Stimulated activated memory B cell treated with anti-CD40 and anti-IgM and Interleukin-4, amounts not matched to agents 10 μg/mL and 1 μg/mL and 100 μg/mL, for 72 hours (primary cell): ENCODE measurements at regions not wholly inside any gene's neighbourhood (a gene's known extent, or its start where the extent isn't known, plus 50 kb on each side); places are given as distances from the start of the nearest gene placed in this dataset.

Experiments
- ATAC-seq: fragments of 150-1000 bp; cut with Tn5 transposase; 2 replicates; pipeline ENCODE4 v1.10.0; 2021
- H3K27ac Mint-ChIP-seq: one replicate; pipeline ENCODE4 v1.8.0; 2022; ENCODE audit warnings: mild to moderate bottlenecking, mixed read lengths
- H3K27me3 Mint-ChIP-seq: one replicate; pipeline ENCODE4 v1.8.0; 2022; ENCODE audit warnings: mixed read lengths
- H3K36me3 Mint-ChIP-seq: one replicate; pipeline ENCODE4 v1.8.0; 2022; ENCODE audit warnings: mixed read lengths
- H3K4me1 Mint-ChIP-seq: one replicate; pipeline ENCODE4 v1.8.0; 2022; ENCODE audit warnings: mixed read lengths
- H3K4me3 Mint-ChIP-seq: one replicate; pipeline ENCODE4 v1.8.0; 2022; ENCODE audit warnings: mild to moderate bottlenecking, moderate library complexity, mixed read lengths
- H3K9me3 Mint-ChIP-seq: one replicate; pipeline ENCODE4 v1.8.0; 2022; ENCODE audit warnings: mixed read lengths

DNA sequence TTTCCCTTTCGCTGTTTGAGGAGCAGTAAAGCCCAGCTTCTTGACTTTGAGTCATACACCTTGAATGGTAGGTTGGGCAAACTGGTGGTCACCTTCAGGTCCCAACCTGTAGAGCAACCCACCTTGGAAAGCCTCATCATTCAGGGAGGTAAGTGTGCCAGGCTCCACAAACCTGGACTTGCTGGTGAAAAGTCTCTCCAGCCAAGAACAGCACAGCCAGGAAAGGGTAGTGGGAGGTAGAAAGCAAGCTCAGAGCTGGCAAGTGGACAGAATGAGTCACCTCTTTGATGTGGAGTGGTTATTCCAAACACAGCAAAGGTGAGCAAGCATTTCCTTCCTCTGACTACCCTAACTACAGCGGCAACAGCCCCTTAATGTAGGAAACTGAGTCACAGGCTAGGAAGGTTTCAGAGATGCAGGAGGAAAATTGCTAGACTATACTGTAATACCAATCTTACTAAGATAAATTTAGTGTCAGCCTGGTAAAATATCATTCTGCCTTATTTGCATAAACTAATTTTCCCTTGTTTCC, 117.5 kb upstream of the MTAP start:
- no peaks in the 10 kb centered on the region for H3K36me3 Mint-ChIP-seq
- H3K27ac Mint-ChIP-seq: no peak overlapping the region
- no peaks in the 10 kb centered on the region for H3K27me3 Mint-ChIP-seq
- ATAC-seq: no peak
- H3K4me3 Mint-ChIP-seq: no peak overlapping the region
- no peaks in the 10 kb centered on the region for H3K9me3 Mint-ChIP-seq
- H3K4me1 Mint-ChIP-seq: peaks cover 4% of the 10 kb centered on the region

DNA sequence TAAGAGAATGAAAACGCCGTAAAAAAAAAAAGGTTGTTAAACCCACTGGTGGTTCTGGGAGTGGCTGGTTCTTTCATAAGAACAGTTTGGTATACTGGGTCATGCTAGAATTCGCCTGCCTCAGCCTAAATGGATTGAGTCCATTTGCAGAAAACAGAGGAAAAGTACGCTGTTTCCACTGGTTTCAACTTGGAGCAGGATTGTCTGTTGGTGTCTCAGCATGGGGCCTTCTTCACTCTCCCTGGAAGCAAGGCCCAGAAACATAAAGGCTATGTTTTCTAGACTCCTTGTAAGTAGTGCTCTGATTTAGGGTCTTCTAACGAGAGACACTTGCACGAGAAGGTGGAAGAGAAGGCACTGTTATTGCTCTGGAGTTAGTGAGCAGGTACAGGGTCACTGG, 116.9 kb upstream of the MTAP start:
- no peak overlapping the region for H3K27ac Mint-ChIP-seq
- no peaks in the 10 kb centered on the region for H3K36me3 Mint-ChIP-seq
- H3K4me1 Mint-ChIP-seq: peaks cover 4% of the 10 kb centered on the region
- no peak for ATAC-seq
- H3K4me3 Mint-ChIP-seq: no peak overlapping the region
- no peaks in the 10 kb centered on the region for H3K9me3 Mint-ChIP-seq
- H3K27me3 Mint-ChIP-seq: no peaks in the 10 kb centered on the region

DNA sequence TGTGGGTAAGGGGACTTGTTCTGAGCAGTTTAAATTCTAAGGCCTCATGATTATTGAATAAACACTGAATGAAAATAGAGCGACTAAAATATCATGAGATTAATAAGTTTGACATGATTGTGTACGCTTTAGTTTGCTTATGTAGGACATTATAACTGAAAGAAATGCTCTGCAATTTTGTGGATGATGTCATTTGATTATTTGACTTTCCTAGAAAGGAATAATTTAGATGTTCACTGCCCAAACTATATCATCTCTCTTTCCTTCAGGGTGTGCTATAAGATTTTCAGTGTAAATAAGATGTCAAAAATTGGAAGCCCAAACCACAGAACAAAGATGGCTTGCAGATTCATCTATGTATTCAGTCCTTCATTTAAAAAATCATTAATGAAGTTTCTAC, 115.7 kb upstream of the MTAP start:
- Mint-ChIP-seq H3K27me3 (no peaks in the 10 kb centered on the region), H3K9me3 (no peaks in the 10 kb centered on the region), H3K4me3 (no peak overlapping the region), H3K27ac (no peak overlapping the region), H3K4me1 (peaks cover 4% of the 10 kb centered on the region), H3K36me3 (no peaks in the 10 kb centered on the region)
- ATAC-seq: no peak

DNA sequence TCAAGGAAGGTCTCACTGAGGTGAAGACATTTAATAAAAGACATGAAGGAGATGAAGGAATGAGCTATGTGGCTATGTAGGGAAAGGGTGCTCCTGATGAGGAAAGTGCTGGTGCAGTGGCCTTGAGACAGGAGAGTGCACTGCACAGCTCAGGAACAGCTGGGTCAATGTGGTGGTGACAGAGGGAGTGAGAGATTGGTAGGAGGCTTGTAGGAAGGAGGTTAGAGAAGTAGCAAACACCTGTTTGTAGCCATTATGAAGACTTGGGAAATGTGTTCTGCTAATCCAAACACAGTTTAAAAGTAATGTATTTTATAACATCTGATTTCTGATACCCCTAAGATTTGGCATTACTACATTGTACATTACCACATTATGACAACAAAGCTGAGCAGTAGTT, 115.1 kb upstream of the MTAP start:
- no peak for ATAC-seq
- H3K9me3 Mint-ChIP-seq: no peaks in the 10 kb centered on the region
- H3K27me3 Mint-ChIP-seq: no peaks in the 10 kb centered on the region
- H3K4me3 Mint-ChIP-seq: no peak overlapping the region
- H3K36me3 Mint-ChIP-seq: no peaks in the 10 kb centered on the region
- no peak overlapping the region for H3K27ac Mint-ChIP-seq
- H3K4me1 Mint-ChIP-seq: peaks cover 4% of the 10 kb centered on the region

DNA sequence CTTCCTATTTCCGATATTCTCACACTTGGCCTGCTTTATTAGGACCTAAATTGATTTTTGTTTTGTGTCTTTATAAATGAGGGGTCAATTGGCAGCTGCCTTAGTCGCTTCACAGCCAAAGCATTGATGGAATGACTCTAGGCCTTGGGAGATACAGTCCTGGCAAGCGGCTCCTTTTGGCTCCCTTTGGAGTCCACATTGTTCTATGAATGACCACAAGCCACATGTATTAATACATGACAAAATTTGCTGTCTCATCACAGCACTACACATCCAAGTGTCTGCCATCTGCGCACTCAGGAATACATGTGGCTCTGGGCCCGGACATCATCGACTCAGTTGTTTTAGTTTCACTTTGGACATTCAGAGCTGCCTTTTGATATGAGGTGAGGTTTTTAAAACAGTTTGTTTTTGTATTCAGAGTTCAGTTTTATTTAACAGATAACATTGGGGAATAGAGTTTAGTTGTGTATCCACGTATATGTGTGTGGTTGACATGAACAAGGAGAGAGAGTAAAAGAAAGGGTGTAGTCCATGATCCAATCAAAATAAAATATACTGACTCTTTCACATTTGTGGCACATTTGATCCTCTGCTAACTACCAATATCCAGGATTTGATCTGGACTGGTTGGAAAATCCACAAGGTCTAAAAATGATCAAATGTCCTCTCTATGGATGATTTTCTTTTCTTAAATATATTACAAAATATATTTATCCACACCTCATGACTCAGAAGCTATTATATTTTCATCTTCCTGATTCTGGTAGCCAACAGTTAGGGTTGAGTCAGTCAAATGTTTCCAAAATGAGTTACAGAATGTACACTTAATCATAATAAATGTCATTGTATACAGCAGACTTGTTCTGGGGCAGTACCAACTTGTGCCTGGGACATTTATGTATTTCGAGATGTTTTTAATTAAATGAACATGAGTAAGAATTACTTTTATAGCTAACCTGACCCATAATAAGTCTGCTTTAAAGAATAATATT, 114.0 kb upstream of the MTAP start:
- Mint-ChIP-seq H3K27ac (no peak overlapping the region), H3K36me3 (no peaks in the 10 kb centered on the region), H3K4me3 (no peak overlapping the region), H3K27me3 (no peaks in the 10 kb centered on the region), H3K4me1 (peaks cover 4% of the 10 kb centered on the region), H3K9me3 (no peaks in the 10 kb centered on the region)
- ATAC-seq: no peak

DNA sequence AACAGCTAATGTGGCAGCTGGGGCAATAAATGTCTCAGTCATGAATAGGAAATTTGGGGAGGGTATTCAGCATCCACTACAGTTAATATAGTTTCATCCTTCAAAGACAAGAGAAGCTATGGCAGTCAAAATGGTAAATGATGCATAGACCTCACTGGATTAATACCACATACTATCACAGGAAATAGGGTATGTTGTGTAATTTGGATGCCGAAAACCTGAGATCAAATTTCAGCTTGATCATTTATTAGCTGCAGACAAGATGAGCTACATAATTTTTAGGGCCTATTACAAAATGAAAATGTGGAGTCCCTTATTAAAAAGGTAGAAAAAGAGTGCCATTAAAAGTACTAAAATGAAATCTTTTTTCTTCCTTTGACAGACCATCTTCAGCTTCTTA, 112.6 kb upstream of the MTAP start:
- ATAC-seq: no peak
- Mint-ChIP-seq H3K36me3 (no peaks in the 10 kb centered on the region), H3K4me1 (peaks cover under 1% of the 10 kb centered on the region), H3K9me3 (no peaks in the 10 kb centered on the region), H3K27me3 (no peaks in the 10 kb centered on the region), H3K27ac (no peak overlapping the region), H3K4me3 (no peak overlapping the region)

DNA sequence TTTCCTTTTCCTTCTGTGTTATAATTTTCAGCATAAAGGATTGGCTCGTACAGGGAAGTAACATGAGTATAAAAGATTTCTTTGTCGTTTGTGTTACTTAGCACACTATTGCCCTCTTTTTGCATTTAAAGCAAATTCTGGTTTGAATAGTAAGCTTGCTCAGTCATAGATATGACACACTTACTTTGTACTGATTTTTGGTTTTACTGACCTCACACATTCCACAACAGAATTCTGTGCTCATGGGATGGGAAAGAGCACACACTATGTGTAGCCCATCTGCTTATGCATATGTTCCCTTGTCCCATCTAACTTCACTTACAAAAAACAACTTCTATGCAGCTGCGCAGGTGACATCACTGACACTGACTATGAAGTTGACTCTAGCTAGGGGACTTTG, 111.9 kb upstream of the MTAP start:
- Mint-ChIP-seq H3K4me1 (no peaks in the 10 kb centered on the region), H3K36me3 (no peaks in the 10 kb centered on the region), H3K4me3 (no peak overlapping the region), H3K9me3 (no peaks in the 10 kb centered on the region), H3K27ac (no peak overlapping the region), H3K27me3 (no peaks in the 10 kb centered on the region)
- no peak for ATAC-seq

DNA sequence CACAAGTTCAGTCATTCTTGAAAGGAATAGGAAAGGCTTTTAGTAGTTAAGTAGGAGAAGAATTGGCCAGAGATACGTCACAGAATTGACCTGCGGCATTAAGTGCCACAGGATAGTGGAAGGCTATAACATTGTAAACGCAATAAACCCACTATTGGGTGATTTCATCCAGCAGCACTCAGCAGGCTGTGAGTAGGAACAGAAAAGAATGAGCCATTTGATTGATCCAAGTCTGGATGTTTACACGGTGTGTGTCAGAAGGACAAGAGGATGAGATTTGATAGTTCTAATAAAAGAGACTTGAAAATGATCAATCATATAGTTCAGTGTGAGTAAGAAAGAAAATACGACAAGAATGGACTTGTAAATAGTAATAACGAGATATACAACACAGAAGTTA, 110.0 kb upstream of the MTAP start:
- ATAC-seq: no peak
- H3K27me3 Mint-ChIP-seq: no peaks in the 10 kb centered on the region
- H3K4me3 Mint-ChIP-seq: no peak overlapping the region
- H3K4me1 Mint-ChIP-seq: no peaks in the 10 kb centered on the region
- H3K9me3 Mint-ChIP-seq: no peaks in the 10 kb centered on the region
- H3K36me3 Mint-ChIP-seq: no peaks in the 10 kb centered on the region
- H3K27ac Mint-ChIP-seq: no peak overlapping the region

DNA sequence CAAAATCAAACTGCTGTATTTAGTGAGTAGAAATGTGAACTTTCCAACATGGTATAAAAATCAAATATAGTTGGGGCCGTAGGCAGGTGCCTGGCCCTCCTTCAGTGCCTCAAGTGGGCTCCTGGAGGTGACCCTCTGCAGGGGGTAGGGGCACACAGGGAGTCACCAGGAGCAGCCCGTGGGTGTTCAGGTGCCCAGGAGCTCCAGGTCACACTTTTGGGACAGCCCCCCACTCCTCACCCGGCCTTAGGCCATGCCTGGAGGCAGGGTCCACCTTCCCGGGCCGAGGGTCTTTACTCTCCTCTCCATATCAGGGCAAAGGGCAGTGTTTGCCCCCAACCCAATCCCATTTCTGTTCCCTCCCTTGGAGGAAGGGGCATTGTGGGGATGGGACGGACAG, 108.0 kb upstream of the MTAP start:
- no peaks in the 10 kb centered on the region for H3K36me3 Mint-ChIP-seq
- no peak overlapping the region for H3K4me3 Mint-ChIP-seq
- H3K27ac Mint-ChIP-seq: no peak overlapping the region
- ATAC-seq: no peak
- H3K9me3 Mint-ChIP-seq: no peaks in the 10 kb centered on the region
- H3K4me1 Mint-ChIP-seq: no peaks in the 10 kb centered on the region
- H3K27me3 Mint-ChIP-seq: no peaks in the 10 kb centered on the region

DNA sequence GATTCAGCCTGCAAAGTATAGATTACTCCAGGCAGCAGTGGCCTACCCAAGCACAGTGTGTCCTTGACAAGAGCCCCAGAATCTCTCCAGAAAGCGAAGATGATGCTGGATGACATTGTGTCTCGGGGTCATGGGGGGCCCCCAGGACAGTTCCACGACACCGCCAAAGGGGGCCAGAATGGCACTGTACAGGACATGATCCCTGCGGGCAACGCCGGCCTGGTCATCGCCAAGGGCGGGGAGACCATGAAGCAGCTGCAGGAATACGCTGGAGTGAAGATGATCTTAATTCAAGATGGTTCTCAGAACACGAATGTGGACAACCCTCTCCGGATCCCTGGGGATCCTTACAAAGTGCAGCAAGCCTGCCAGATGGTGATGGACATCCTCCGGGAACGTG, 107.0 kb upstream of the MTAP start:
- no peak overlapping the region for H3K4me3 Mint-ChIP-seq

DNA sequence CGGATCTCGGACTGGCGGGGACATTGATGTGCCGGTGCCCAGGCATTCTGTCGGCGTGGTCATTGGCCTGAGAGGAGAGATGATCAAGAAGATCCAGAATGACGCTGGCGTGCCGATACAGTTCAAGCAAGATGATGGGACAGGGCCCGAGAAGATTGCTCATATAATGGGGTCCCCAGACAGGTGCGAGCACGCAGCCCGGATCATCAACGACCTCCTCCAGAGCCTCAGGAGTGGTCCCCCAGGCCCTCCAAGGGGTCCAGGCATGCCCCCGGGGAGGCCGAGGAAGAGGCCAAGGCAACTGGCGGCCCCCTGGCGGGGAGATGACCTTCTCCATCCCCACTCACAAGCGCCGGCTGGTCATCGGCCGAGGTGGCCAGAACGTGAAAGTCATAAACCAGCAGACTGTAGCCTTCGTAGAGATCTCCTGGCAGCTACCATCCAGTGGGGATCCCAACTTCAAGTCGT, 106.5 kb upstream of the MTAP start:
- no peak for ATAC-seq
- no peaks in the 10 kb centered on the region for H3K9me3 Mint-ChIP-seq
- H3K36me3 Mint-ChIP-seq: no peaks in the 10 kb centered on the region
- H3K4me1 Mint-ChIP-seq: no peaks in the 10 kb centered on the region
- no peaks in the 10 kb centered on the region for H3K27me3 Mint-ChIP-seq
- H3K4me3 Mint-ChIP-seq: no peak overlapping the region
- no peak overlapping the region for H3K27ac Mint-ChIP-seq

More for the DNA sequence above, 107.0 kb upstream of the MTAP start:
- no peak for ATAC-seq
- H3K9me3 Mint-ChIP-seq: no peaks in the 10 kb centered on the region
- H3K4me1 Mint-ChIP-seq: no peaks in the 10 kb centered on the region
- H3K36me3 Mint-ChIP-seq: no peaks in the 10 kb centered on the region
- no peaks in the 10 kb centered on the region for H3K27me3 Mint-ChIP-seq
- no peak overlapping the region for H3K27ac Mint-ChIP-seq

DNA sequence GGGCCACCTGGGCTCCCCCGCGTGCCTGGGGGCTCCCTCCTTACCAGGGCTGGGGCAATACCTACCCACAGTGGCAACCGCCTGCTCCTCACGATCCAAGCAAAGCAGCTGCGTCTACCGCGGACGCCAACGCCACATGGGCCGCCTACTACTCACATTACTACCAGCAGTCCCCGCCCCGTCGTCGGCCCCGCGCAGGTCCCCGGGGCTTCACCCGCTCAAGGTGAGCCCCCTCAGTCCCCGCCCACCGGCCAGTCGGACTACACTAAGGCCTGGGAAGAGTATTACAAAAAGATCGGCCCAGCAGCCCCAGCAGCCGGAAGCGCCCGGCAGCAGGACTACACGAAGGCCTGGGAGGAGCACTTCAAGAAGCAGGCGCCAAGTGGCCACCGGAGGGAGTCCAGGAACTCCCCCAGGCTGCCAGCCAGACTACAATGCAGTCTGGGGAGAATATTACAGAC, 106.0 kb upstream of the MTAP start:
- ATAC-seq: no peak
- no peaks in the 10 kb centered on the region for H3K27me3 Mint-ChIP-seq
- no peaks in the 10 kb centered on the region for H3K9me3 Mint-ChIP-seq
- H3K27ac Mint-ChIP-seq: no peak overlapping the region
- H3K4me1 Mint-ChIP-seq: no peaks in the 10 kb centered on the region
- H3K4me3 Mint-ChIP-seq: no peak overlapping the region
- H3K36me3 Mint-ChIP-seq: no peaks in the 10 kb centered on the region

DNA sequence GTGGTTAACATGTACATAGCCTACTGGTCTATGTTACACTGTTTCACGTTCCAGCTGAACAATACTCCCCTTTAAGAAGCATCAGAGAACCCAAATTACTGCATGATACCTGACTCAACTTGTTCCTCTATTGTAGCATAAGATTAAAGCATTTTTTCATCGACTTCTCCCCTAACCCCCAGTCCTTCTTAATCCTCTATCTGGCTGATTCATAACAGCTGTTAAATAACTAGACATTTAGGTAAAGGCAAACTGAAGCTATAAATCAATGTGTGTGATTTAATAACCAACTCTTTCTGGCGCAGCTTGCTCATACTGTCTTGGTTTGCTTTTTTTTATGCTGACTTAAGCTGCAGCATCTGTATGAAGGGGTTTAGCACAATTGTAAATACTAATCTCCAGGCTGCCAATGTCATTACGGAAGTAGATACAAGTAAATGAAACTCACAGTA, 94.2 kb upstream of the MTAP start:
- H3K4me1 Mint-ChIP-seq: peaks cover 6% of the 10 kb centered on the region
- H3K36me3 Mint-ChIP-seq: no peaks in the 10 kb centered on the region
- no peak for ATAC-seq
- H3K4me3 Mint-ChIP-seq: no peak overlapping the region
- H3K27ac Mint-ChIP-seq: no peak overlapping the region
- no peaks in the 10 kb centered on the region for H3K9me3 Mint-ChIP-seq
- peaks cover 20% of the 10 kb centered on the region for H3K27me3 Mint-ChIP-seq

DNA sequence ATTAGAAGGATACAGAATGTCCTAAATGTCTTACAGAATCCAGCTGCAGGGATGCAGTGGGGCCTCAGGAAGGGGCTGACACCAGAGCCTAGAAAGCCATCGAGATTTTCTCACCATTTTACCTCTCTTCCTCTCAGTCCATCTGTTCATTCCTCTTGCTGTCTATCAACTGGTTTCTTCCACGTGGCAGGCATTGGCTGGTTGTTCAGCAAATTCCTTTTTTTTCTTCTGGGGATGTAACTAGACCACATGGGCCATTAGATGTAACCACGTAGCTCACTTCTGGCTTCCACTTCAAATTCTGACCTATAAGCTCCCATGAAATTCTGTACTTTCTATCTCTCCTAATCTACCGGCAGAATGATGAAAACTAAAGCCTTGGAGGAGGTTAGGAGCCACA, 93.6 kb upstream of the MTAP start:
- no peak for ATAC-seq
- Mint-ChIP-seq H3K4me3 (no peak overlapping the region), H3K27ac (no peak overlapping the region), H3K36me3 (no peaks in the 10 kb centered on the region), H3K27me3 (peaks cover 19% of the 10 kb centered on the region), H3K4me1 (peaks cover 6% of the 10 kb centered on the region), H3K9me3 (no peaks in the 10 kb centered on the region)

DNA sequence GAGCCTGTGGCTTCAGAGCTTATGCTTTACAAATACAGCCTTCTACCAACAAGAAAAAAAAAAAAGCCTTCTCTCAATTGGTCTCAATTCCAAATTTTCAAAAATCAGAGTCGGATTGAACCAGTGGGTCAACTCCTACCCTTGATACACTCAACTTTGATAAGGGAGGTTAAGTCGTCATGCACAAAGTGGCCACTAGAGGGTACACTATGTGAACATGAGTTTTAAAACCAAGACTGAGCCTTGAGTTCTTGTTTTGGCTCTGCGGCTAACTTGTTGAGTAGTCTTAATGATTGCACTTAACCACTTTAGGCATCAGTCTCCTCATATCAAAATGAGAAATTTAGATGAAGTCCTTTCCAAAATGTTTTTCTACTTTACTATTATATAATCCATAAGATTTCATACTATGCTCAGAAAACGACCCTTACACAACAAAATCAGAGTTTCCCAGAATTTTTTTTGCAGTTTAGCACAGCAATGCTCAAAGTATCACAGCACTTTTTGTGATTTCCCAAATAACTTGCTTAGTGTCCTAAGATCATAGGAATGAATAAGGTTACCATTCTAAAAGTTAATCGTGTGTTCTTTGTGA, 92.9 kb upstream of the MTAP start:
- Mint-ChIP-seq H3K4me1 (peaks cover 6% of the 10 kb centered on the region), H3K27me3 (peaks cover 19% of the 10 kb centered on the region), H3K36me3 (no peaks in the 10 kb centered on the region), H3K27ac (no peak overlapping the region), H3K9me3 (no peaks in the 10 kb centered on the region), H3K4me3 (no peak overlapping the region)
- no peak for ATAC-seq
